ENCODE measurements at regions not wholly inside any gene's neighbourhood (a gene's known extent, or its start where the extent isn't known, plus 50 kb on each side); places are given as distances from the start of the nearest gene placed in this dataset.

- no peak for TF ChIP-seq CTCF (IDR thresholded peaks at IDR 0.05; ENCODE audit: control insufficient read depth, insufficient read depth, low read depth, low read length, missing control alignments)
- no peak overlapping the region for H3K4me3 ChIP-seq (ENCODE audit: control insufficient read depth, low read depth, low read length)
- no peak for DNase-seq (ENCODE audit: low read depth)
These were observed 220.3 kb downstream of the ARL4A start for GRCh38 chr7:12907774-12908173.

DNA sequence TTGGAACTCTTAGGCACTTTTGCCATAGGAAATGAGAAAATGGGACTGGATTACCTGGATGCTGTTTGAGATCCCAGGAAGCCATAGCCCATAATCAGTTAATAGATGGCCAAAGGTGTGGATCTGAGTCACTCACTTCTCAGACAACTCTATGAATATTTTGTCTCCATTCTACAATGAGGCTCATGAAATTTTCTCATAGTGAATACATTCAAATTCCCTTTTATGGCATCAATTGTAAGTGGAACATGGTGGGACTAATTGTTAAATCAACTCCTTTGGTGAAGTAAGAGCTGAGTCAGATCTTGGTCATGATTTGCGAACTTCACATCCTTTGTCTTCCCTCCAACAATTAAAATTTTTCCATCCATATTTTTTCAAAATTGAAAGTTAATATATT is 222.1 kb downstream of the ARL4A start:
- H3K4me3 ChIP-seq (ENCODE audit: control insufficient read depth, low read depth, low read length): no peak overlapping the region
- no peak for TF ChIP-seq CTCF (IDR thresholded peaks at IDR 0.05; ENCODE audit: control insufficient read depth, insufficient read depth, low read depth, low read length, missing control alignments)
- DNase-seq (ENCODE audit: low read depth): no peak

DNA sequence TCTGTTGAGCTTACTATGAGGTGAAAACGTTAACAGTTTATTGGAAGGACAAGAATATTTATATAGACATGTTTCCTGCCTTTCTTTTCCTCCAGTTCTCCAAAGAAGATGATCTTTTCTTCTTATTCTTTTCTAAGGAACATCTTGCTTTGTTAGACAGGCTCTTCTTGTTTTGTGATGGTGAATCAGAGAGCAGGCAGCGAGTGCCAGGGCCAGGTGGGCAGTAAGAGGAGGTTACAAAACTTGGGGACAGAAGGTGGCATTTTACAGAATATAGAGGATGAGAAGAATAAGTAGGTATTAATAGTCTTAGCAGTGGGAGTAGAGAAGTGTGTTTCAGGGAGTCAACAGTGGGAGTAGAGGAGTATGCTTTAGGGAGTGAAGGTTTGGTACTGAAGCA is 223.6 kb downstream of the ARL4A start:
- H3K4me3 ChIP-seq (ENCODE audit: control insufficient read depth, low read depth, low read length): no peak overlapping the region
- no peak for TF ChIP-seq CTCF (IDR thresholded peaks at IDR 0.05; ENCODE audit: control insufficient read depth, insufficient read depth, low read depth, low read length, missing control alignments)
- no peak for DNase-seq (ENCODE audit: low read depth)

DNA sequence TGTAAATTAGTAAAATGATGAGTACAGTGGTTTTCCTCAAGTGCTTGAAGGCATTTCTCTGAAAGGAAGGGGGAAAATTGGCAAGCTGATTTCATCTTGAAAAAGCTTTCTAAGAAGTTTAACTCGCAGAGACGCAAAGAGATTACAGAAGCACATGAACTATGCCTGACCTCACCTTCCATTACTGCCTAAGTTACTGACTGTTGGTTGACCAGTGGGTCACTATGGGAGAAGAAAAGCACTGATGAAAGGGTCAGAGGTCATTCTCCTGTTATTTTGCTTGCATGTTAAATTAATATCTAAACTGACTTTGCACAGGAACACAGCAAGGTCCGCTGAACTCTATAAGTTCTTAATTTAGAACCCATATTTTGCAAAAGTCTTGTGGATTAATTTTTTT is 225.6 kb downstream of the ARL4A start:
- H3K4me3 ChIP-seq (ENCODE audit: control insufficient read depth, low read depth, low read length): no peak overlapping the region
- no peak for DNase-seq (ENCODE audit: low read depth)
- no peak for TF ChIP-seq CTCF (IDR thresholded peaks at IDR 0.05; ENCODE audit: control insufficient read depth, insufficient read depth, low read depth, low read length, missing control alignments)

DNA sequence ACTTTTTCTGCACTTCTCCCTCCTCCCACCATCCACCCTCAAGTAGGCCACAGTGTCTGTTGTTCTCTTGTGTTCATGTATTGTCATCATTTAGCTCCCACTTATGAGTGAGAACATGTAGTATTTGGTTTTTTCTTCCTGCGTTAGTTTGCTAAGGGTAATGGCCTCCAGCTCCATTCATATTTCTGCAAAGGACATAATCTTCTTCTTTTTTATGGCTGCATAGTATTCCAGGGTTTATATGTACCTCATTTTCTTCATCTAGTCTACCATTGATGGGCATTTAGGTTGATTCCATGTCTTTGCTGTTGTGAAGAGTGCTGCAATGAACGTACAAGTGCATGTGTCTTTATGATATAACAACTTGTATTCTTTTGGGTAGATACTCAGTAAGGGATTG is 230.4 kb downstream of the ARL4A start:
- no peak for TF ChIP-seq CTCF (IDR thresholded peaks at IDR 0.05; ENCODE audit: control insufficient read depth, insufficient read depth, low read depth, low read length, missing control alignments)
- no peak for DNase-seq (ENCODE audit: low read depth)
- H3K4me3 ChIP-seq (ENCODE audit: control insufficient read depth, low read depth, low read length): no peak overlapping the region

DNA sequence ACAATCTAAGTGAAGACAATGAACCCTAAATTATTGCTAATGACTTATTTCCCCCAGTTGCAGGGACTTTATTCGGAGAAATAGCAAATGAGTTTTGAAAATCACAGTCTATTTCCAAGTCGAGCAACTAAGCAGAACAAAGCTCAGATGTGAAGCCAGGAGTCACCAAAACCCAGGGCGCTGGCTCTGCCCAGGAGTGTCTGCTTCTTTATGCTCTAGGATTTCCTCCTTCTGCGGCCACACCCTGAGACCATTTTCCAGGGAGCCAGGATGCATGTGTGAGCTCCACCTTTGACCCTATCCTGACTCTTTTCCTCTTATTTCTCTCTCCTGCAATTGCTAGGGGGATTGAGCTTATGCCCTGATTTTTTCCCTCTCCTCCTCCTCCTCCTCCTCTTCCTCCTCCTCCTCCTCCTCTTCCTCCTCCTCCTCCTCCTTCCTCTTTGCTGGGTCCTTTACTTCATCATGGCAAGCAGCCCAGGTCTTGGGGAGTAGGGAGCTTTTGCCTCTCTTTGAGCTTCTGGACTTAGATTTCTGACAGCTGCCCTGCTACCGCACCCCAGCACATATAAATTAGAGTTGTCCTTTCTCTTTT is 234.4 kb downstream of the ARL4A start:
- TF ChIP-seq CTCF (IDR thresholded peaks at IDR 0.05; ENCODE audit: control insufficient read depth, insufficient read depth, low read depth, low read length, missing control alignments): no peak
- DNase-seq (ENCODE audit: low read depth): no peak
- H3K4me3 ChIP-seq (ENCODE audit: control insufficient read depth, low read depth, low read length): no peak overlapping the region

GRCh38 chr7:12923971-12924370 is 236.5 kb downstream of the ARL4A start:
- no peak overlapping the region for H3K4me3 ChIP-seq (ENCODE audit: control insufficient read depth, low read depth, low read length)
- no peak for TF ChIP-seq CTCF (IDR thresholded peaks at IDR 0.05; ENCODE audit: control insufficient read depth, insufficient read depth, low read depth, low read length, missing control alignments)
- DNase-seq (ENCODE audit: low read depth): no peak

Measured in AG09309 (cell line).